ENCODE measurements at regions not wholly inside any gene's neighbourhood (a gene's known extent, or its start where the extent isn't known, plus 50 kb on each side); places are given as distances from the start of the nearest gene placed in this dataset.

DNA sequence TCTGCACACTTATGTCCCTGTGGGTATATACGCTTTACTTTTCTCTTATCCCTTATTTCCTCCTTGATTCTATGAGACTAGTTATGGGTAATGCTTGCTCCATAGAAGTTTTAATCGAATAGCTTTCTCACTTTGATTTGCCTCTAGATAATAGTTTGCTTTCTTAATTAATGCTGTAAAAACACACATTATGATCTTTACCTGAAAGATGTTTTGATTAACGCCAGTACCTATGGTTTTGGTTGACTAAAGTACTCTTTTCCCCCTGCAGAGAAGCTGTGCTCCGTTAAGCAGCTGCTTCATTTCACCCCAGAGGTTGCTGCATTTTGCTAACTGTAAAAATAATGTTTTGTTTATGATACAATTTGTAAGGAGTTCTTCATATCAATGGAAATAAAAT is 362.3 kb downstream of the FLRT2 start:
- TF ChIP-seq, protein P1, sequence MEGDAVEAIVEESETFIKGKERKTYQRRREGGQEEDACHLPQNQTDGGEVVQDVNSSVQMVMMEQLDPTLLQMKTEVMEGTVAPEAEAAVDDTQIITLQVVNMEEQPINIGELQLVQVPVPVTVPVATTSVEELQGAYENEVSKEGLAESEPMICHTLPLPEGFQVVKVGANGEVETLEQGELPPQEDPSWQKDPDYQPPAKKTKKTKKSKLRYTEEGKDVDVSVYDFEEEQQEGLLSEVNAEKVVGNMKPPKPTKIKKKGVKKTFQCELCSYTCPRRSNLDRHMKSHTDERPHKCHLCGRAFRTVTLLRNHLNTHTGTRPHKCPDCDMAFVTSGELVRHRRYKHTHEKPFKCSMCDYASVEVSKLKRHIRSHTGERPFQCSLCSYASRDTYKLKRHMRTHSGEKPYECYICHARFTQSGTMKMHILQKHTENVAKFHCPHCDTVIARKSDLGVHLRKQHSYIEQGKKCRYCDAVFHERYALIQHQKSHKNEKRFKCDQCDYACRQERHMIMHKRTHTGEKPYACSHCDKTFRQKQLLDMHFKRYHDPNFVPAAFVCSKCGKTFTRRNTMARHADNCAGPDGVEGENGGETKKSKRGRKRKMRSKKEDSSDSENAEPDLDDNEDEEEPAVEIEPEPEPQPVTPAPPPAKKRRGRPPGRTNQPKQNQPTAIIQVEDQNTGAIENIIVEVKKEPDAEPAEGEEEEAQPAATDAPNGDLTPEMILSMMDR (IDR thresholded peaks at IDR 0.05; ENCODE audit: insufficient read depth, low read length, poor library complexity, severe bottlenecking), result no peak
- no peak overlapping the region for H3K4me3 ChIP-seq (ENCODE audit: low read depth, low read length)
- DNase-seq (ENCODE audit: low read depth), result no peak
- H3K27me3 ChIP-seq (ENCODE audit: control insufficient read depth, insufficient read depth, low read length), result no peaks in the 10 kb centered on the region
- H3K36me3 ChIP-seq (ENCODE audit: control insufficient read depth, insufficient read depth, low read length), result no peaks in the 10 kb centered on the region

DNA sequence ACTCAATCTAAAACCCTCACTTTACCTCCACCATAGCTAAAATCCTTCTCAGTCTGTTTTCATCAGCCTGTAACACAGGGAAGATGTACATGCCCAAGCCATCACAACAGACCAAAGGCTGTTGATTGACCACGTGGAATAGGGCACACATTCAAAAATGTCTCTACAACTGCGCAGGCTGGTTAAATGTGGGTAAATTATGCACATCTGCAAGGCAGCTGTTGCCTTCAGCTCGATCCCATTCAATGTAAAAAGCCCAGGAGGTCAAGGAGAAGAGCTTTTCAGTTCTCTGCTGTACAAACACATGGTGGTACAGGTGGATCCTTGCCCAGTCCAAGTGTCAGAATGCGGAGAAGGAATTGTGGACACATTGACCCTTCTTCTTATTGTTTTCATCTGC is 354.0 kb downstream of the FLRT2 start:
- Histone ChIP-seq H3K4me3 (ENCODE audit: low read depth, low read length) (no peak overlapping the region), H3K27me3 (ENCODE audit: control insufficient read depth, insufficient read depth, low read length) (no peaks in the 10 kb centered on the region), H3K36me3 (ENCODE audit: control insufficient read depth, insufficient read depth, low read length) (no peaks in the 10 kb centered on the region)
- TF ChIP-seq, protein P1 (IDR thresholded peaks at IDR 0.05; ENCODE audit: insufficient read depth, low read length, poor library complexity, severe bottlenecking), result no peak
- no peak for DNase-seq (ENCODE audit: low read depth)

DNA sequence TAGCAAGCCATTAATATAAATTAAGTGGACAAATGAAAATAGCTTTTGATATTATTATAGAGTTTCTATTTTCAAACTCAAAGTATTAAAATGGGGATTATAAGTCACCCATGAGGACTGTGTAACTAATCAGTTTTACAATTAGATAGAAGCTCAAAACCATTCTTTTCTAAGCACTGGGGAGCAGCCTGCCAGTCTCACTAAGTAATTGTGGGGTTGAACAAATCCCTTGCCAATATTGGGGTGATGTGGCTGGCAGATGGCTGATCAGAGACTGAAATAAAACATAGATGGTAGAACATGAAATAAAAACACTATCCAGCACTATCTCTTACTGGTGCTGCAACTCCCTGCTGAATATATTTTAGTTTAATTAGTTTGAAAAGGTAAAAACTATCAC is 353.2 kb downstream of the FLRT2 start:
- DNase-seq (ENCODE audit: low read depth), result no peak
- TF ChIP-seq, protein P1 (IDR thresholded peaks at IDR 0.05; ENCODE audit: insufficient read depth, low read length, poor library complexity, severe bottlenecking), result no peak
- H3K36me3 ChIP-seq (ENCODE audit: control insufficient read depth, insufficient read depth, low read length), result no peaks in the 10 kb centered on the region
- H3K27me3 ChIP-seq (ENCODE audit: control insufficient read depth, insufficient read depth, low read length), result no peaks in the 10 kb centered on the region
- H3K4me3 ChIP-seq (ENCODE audit: low read depth, low read length), result no peak overlapping the region

DNA sequence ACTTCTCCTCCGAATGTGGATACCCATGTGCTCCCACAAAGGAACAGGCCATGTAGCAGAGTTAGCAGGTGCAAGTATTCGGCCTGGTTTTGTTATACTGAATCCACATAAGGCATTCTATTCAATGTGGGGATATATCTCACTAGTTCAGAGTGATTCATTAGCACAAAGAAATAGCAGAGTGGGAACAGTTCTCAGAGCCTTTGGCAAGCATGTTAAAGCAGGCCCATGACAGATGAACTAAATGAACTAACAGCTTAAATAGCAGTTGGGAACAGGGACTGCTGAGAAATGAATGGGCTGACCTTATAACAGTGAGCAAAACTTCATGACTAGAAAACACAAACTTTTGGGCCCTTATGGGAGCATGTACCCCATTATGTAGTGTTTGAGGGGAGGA is 352.0 kb downstream of the FLRT2 start:
- Histone ChIP-seq H3K36me3 (ENCODE audit: control insufficient read depth, insufficient read depth, low read length) (no peaks in the 10 kb centered on the region), H3K27me3 (ENCODE audit: control insufficient read depth, insufficient read depth, low read length) (no peaks in the 10 kb centered on the region), H3K4me3 (ENCODE audit: low read depth, low read length) (no peak overlapping the region)
- TF ChIP-seq, protein P1 (IDR thresholded peaks at IDR 0.05; ENCODE audit: insufficient read depth, low read length, poor library complexity, severe bottlenecking), result no peak
- no peak for DNase-seq (ENCODE audit: low read depth)

DNA sequence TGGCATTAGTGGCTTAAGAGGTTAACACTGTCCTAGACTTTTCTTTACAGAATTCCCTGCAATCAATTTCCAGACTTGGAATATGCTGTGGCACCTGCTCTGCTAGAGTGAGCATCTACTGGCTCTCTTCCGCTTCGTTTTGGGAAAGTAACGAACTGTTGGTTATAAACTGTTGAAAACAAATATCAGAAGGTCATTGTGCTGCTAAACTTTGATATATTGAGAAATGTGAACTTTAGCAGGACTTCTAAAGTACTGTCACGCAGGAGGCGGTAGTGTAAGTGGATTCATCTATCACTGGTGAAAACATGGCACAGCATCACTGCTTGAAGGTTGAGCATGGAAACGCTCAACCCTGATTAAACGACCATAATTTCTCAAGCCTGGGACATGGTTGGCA is 348.9 kb downstream of the FLRT2 start:
- no peaks in the 10 kb centered on the region for H3K36me3 ChIP-seq (ENCODE audit: control insufficient read depth, insufficient read depth, low read length)
- H3K4me3 ChIP-seq (ENCODE audit: low read depth, low read length), result no peak overlapping the region
- H3K27me3 ChIP-seq (ENCODE audit: control insufficient read depth, insufficient read depth, low read length), result no peaks in the 10 kb centered on the region
- DNase-seq (ENCODE audit: low read depth), result no peak
- TF ChIP-seq, protein P1 (IDR thresholded peaks at IDR 0.05; ENCODE audit: insufficient read depth, low read length, poor library complexity, severe bottlenecking), result no peak

DNA sequence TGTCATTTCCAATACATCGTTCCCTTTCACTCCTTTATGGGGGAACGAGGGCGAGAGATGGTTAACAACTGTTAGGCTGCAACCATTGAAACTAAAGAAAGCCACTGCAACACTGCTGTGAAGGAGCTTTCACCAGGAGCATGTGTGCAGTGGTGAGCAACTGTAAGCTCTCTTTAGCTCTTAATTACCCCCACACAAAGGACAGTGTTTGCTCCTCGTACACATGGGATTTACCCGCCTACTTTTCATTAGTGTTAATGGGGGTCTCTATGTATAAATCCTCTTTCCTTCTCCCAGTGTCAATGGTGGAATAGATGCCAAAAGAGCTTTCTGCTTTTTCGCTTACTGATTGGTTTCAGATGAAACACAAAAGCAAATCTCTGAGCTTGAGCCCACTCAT is 343.1 kb downstream of the FLRT2 start:
- Histone ChIP-seq H3K36me3 (ENCODE audit: control insufficient read depth, insufficient read depth, low read length) (no peaks in the 10 kb centered on the region), H3K27me3 (ENCODE audit: control insufficient read depth, insufficient read depth, low read length) (no peaks in the 10 kb centered on the region), H3K4me3 (ENCODE audit: low read depth, low read length) (no peak overlapping the region)
- DNase-seq (ENCODE audit: low read depth), result no peak
- TF ChIP-seq, protein P1 (IDR thresholded peaks at IDR 0.05; ENCODE audit: insufficient read depth, low read length, poor library complexity, severe bottlenecking), result no peak

Data from kidney epithelial cell (primary cell).